ENCODE measurements at regions not wholly inside any gene's neighbourhood (a gene's known extent, or its start where the extent isn't known, plus 50 kb on each side); places are given as distances from the start of the nearest gene placed in this dataset.

DNA sequence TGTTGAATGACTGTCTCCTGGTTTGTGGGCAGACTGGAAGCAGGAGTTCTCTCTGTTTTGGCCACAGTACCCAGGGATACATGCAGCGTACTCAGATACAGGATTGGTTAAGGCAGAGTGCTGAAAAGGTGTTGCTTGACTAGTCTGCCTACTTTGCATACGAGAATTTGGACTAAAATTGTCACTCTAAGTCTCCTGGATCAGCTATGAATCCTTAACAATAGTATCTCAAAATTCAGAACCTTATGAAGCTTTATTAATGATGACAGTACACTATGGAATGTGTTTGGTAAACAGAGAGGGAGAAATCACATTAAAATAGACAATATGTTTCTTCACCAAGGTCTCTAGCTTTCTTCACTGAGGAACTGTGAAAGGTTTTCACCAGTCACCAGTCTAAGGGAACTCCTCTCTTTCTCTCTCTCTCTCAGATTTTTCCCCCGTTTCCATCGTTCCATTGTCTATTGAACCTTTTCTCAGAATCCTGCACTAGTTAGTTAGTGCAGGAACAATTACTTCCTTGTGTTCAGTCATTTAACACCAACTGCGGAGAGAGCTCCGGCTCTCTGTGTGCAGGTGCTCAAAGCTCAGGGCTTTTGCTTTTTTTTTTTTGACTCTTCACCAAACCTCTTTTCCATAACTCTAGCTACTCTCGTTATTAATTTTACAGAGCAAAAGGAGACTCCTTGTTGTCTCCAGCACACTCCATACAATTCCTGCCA lies 85.9 kb upstream of the FNDC3B start:
- TF ChIP-seq POLR2A (IDR thresholded peaks at IDR 0.05), result no peak
- TF ChIP-seq CTCF (IDR thresholded peaks at IDR 0.05), result no peak
- TF ChIP-seq POLR2AphosphoS5 (IDR thresholded peaks at IDR 0.05), result no peak

Data from prostate gland (tissue), 2 donors.